NB4 (cell line): ENCODE measurements at regions not wholly inside any gene's neighbourhood (a gene's known extent, or its start where the extent isn't known, plus 50 kb on each side); places are given as distances from the start of the nearest gene placed in this dataset.

ENCODE experiments used
- DNase-seq: peaks from one replicate; pipeline ENCODE4 v3.0.0; 2010; ENCODE audit warnings: low read depth
- H3K4me3 ChIP-seq: one replicate; pipeline ENCODE4 v1.5.1; 2011; ENCODE audit warnings: mild to moderate bottlenecking, low read depth, low read length, moderate library complexity
- CTCF ChIP-seq: IDR thresholded peaks from one replicate; pipeline ENCODE4 v1.5.1; 2012; ENCODE audit warnings: low read depth, low read length
- MAX ChIP-seq: IDR thresholded peaks from 2 replicates; pipeline ENCODE4 v1.6.1; 2011; ENCODE audit warnings: low read depth, low read length
- MYC ChIP-seq: IDR thresholded peaks from 2 replicates; pipeline ENCODE4 v1.6.1; 2011; ENCODE audit warnings: low read depth, low read length
- POLR2A ChIP-seq: IDR thresholded peaks from 2 replicates; pipeline ENCODE4 v1.6.1; 2011; ENCODE audit warnings: mild to moderate bottlenecking; ENCODE audit not compliant: insufficient read length; ENCODE audit errors: extremely low read depth

GRCh38 chr3:168534761-168535160, 439.0 kb upstream of the GOLIM4 start:
- no peak for DNase-seq
- no peak overlapping the region for H3K4me3 ChIP-seq
- TF ChIP-seq CTCF (no peak), MYC (no peak), MAX (no peak), POLR2A (no peak)

GRCh38 chr3:168533600-168533999, 437.9 kb upstream of the GOLIM4 start:
- no peak overlapping the region for H3K4me3 ChIP-seq
- DNase-seq: no peak
- no peak for TF ChIP-seq CTCF
- no peak for TF ChIP-seq POLR2A
- no peak for TF ChIP-seq MAX
- no peak for TF ChIP-seq MYC

GRCh38 chr3:168532135-168532534, 436.4 kb upstream of the GOLIM4 start:
- TF ChIP-seq POLR2A (no peak), MAX (no peak), CTCF (no peak)
- H3K4me3 ChIP-seq: no peak overlapping the region
- DNase-seq: no peak

- H3K4me3 ChIP-seq: no peak overlapping the region
- DNase-seq: no peak
- no peak for TF ChIP-seq MAX
- no peak for TF ChIP-seq POLR2A
- TF ChIP-seq MYC: no peak
- TF ChIP-seq CTCF: no peak
These were observed 435.4 kb upstream of the GOLIM4 start for GRCh38 chr3:168531116-168531515.

GRCh38 chr3:168524129-168524528, 428.4 kb upstream of the GOLIM4 start:
- DNase-seq: no peak
- TF ChIP-seq CTCF (no peak), POLR2A (no peak), MYC (no peak), MAX (no peak)

More at GRCh38 chr3:168524129-168524528, 428.4 kb upstream of the GOLIM4 start:
- no peak overlapping the region for H3K4me3 ChIP-seq
